ENCODE measurements at regions not wholly inside any gene's neighbourhood (a gene's known extent, or its start where the extent isn't known, plus 50 kb on each side); places are given as distances from the start of the nearest gene placed in this dataset.
"Not testable (repeated sequence)": the region's sequence is repeated elsewhere in the genome, so short reads cannot be mapped to it uniquely, and the experiment has no call there.

DNA sequence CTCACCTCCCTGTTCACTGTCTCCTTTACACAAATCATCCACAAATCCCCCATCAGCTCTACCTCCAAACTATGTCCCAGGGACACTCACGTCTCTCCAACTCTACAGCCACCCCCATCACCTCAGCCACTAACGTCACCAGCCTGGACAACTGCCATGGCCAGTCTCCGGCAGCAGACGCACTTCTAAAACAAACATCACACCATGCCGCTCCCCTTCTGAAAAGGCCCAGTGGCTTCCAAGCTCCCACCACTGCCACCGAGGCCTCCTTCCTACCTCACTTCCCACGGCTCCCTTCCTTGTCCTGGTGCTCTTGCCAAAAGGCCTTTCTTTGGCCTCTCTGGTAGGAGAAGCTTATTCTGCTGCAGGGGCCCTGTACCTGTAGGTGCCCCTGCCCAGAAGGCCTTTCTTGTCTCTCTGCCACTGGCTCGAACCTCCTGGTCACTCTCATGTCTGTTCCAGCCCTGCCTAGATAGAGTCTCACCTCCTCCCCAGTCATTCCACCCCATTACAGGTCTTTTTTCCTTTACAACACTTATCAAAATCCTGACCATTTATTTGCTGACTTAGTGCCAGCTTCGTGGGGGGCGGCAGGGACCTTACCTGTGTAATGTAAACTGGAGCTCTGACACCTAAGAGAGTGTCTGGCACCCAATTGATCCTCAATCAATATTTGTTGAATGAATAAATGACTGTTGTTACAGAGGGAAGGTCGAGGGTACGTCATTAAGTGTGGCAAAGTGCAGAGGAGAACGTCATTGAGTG is 304.2 kb downstream of the GOLGA6L6 start:
- H3K27ac Mint-ChIP-seq; H3K4me1 Mint-ChIP-seq; DNase-seq; H3K27me3 Mint-ChIP-seq; H3K4me3 Mint-ChIP-seq; H3K9me3 Mint-ChIP-seq; H3K36me3 Mint-ChIP-seq; POLR2A ChIA-PET; ATAC-seq (ENCODE audit: low read depth): not testable (repeated sequence)

- H3K4me3 Mint-ChIP-seq; H3K27ac Mint-ChIP-seq; H3K27me3 Mint-ChIP-seq; ATAC-seq (ENCODE audit: low read depth); DNase-seq; H3K9me3 Mint-ChIP-seq; POLR2A ChIA-PET; H3K36me3 Mint-ChIP-seq; H3K4me1 Mint-ChIP-seq: not testable (repeated sequence)
Observed at GRCh38 chr15:20235728-20236127, 305.9 kb downstream of the GOLGA6L6 start.

GRCh38 chr15:20234006-20234540 is 307.5 kb downstream of the GOLGA6L6 start:
- POLR2A ChIA-PET; H3K4me3 Mint-ChIP-seq; H3K36me3 Mint-ChIP-seq; DNase-seq; H3K27me3 Mint-ChIP-seq; ATAC-seq (ENCODE audit: low read depth); H3K4me1 Mint-ChIP-seq; H3K27ac Mint-ChIP-seq; H3K9me3 Mint-ChIP-seq: not testable (repeated sequence)

DNA sequence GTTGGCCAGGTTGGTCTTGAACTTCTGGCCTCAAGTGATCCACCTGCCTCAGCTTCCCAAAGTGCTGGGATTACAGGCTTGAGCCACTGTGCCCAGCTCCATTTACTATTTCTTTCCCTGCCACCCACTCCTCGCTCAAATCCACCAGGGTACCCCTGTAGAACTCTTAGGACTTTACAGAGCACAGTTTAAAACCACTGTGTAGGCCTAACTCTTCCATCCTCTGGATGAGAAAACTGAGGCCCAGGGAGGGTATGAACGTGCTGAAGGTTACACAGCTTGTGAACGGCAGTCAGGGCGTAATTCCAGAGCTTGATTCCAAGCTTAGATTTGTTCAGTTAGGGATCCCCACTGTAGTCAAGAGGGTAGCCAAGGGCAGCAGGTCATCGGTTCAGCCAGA is 309.1 kb downstream of the GOLGA6L6 start:
- H3K27ac Mint-ChIP-seq; ATAC-seq (ENCODE audit: low read depth); H3K4me3 Mint-ChIP-seq; H3K27me3 Mint-ChIP-seq; H3K36me3 Mint-ChIP-seq; POLR2A ChIA-PET; H3K4me1 Mint-ChIP-seq; H3K9me3 Mint-ChIP-seq; DNase-seq: not testable (repeated sequence)

DNA sequence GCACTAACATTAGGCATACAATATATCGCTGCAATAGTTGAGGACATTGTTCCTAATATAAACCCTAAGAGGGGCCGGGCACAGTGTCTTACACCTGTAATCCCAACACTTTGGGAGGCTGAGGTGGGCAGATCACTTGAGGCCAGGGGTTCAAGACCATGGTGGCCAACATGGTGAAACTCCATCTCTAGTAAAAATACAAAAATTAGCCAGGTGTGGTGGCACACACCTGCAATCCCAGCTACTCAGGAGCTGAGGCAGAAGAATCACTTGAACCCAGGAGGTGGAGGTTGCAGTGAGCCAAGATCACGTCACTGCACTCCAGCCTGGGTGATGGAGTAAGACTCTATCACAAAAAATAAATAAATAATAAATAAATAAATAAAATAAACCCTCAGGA is 310.9 kb downstream of the GOLGA6L6 start:
- H3K4me3 Mint-ChIP-seq; H3K4me1 Mint-ChIP-seq; ATAC-seq (ENCODE audit: low read depth); H3K27me3 Mint-ChIP-seq; H3K9me3 Mint-ChIP-seq; H3K27ac Mint-ChIP-seq; POLR2A ChIA-PET; DNase-seq; H3K36me3 Mint-ChIP-seq: not testable (repeated sequence)

GRCh38 chr15:20228791-20229190 is 312.8 kb downstream of the GOLGA6L6 start:
- H3K36me3 Mint-ChIP-seq; DNase-seq; POLR2A ChIA-PET; H3K4me1 Mint-ChIP-seq; H3K27me3 Mint-ChIP-seq; H3K4me3 Mint-ChIP-seq; H3K27ac Mint-ChIP-seq; H3K9me3 Mint-ChIP-seq; ATAC-seq (ENCODE audit: low read depth): not testable (repeated sequence)

DNA sequence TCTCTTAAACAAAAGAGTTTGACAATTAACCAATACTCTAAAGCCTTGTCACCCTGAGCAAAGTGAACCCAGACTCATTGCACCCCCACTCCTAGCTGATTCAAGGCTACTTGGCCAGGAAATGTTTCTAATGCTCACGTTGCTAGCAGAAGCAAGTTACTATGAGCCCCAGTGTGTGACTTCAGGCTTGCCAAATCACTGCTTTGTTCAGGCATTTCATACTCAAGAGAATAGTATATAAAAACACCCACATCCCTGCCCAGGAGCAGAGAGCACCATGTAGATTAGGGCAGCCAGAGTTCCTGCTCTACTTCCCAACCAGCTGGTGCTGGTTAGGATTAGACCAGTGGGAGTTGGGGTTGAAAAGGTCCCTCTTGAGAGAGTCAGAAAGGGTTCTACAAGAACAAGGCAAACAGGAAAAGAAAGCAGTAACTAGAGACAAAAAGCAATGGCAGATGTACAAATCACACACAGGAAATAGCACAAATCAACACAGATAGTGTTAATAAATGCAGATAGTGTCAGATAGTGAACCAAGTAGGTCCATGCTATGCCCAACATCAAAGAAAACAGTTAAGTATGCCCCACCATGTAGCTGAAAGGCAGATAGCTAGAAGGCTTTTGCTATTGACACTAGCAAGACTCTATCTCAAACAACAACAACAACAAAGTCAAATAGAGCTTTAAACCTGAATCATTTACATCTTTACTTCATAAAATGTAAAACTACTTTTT is 314.3 kb downstream of the GOLGA6L6 start:
- DNase-seq; POLR2A ChIA-PET; H3K27me3 Mint-ChIP-seq; H3K27ac Mint-ChIP-seq; H3K36me3 Mint-ChIP-seq; H3K4me3 Mint-ChIP-seq; ATAC-seq (ENCODE audit: low read depth); H3K4me1 Mint-ChIP-seq; H3K9me3 Mint-ChIP-seq: not testable (repeated sequence)

GRCh38 chr15:20226531-20226930 is 315.1 kb downstream of the GOLGA6L6 start:
- POLR2A ChIA-PET; DNase-seq; H3K27me3 Mint-ChIP-seq; H3K4me1 Mint-ChIP-seq; H3K9me3 Mint-ChIP-seq; H3K4me3 Mint-ChIP-seq; H3K36me3 Mint-ChIP-seq; ATAC-seq (ENCODE audit: low read depth); H3K27ac Mint-ChIP-seq: not testable (repeated sequence)

GRCh38 chr15:20221063-20221462 is 320.5 kb downstream of the GOLGA6L6 start:
- H3K27ac Mint-ChIP-seq; H3K27me3 Mint-ChIP-seq; H3K9me3 Mint-ChIP-seq; H3K4me1 Mint-ChIP-seq; POLR2A ChIA-PET; H3K36me3 Mint-ChIP-seq; ATAC-seq (ENCODE audit: low read depth); DNase-seq; H3K4me3 Mint-ChIP-seq: not testable (repeated sequence)

GRCh38 chr15:20219171-20219570 is 322.4 kb downstream of the GOLGA6L6 start:
- H3K9me3 Mint-ChIP-seq; POLR2A ChIA-PET; H3K4me1 Mint-ChIP-seq; H3K27me3 Mint-ChIP-seq; DNase-seq; H3K36me3 Mint-ChIP-seq; H3K27ac Mint-ChIP-seq; ATAC-seq (ENCODE audit: low read depth); H3K4me3 Mint-ChIP-seq: not testable (repeated sequence)

GRCh38 chr15:20215700-20216099 is 325.9 kb downstream of the GOLGA6L6 start:
- POLR2A ChIA-PET; H3K27ac Mint-ChIP-seq; H3K4me3 Mint-ChIP-seq; DNase-seq; H3K4me1 Mint-ChIP-seq; ATAC-seq (ENCODE audit: low read depth); H3K9me3 Mint-ChIP-seq; H3K36me3 Mint-ChIP-seq; H3K27me3 Mint-ChIP-seq: not testable (repeated sequence)

DNA sequence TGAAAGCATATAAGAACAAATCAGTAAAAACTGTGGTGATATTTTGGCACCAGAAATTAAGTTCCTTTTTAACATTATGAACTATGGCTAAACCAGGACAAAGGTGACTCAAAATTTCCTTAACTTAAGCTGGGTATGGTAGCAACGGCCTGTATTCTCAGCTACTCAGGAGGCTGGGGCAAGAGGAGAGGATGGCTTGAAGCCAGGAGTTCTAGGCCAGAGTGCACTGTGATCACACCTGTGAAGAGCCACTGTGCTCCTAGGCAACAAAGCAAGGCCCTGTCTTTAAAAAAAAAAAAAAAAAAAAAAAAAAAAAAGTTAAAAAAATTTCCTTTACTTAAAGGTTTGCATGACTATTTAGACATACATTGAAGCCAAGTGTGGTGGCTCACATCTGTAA is 327.5 kb downstream of the GOLGA6L6 start:
- H3K4me1 Mint-ChIP-seq, result not testable (repeated sequence)

GRCh38 chr15:20211508-20211907 is 330.1 kb downstream of the GOLGA6L6 start:
- H3K36me3 Mint-ChIP-seq; H3K4me1 Mint-ChIP-seq; H3K27me3 Mint-ChIP-seq; H3K9me3 Mint-ChIP-seq; POLR2A ChIA-PET; DNase-seq; H3K27ac Mint-ChIP-seq; H3K4me3 Mint-ChIP-seq; ATAC-seq (ENCODE audit: low read depth): not testable (repeated sequence)

More for the DNA sequence above, 327.5 kb downstream of the GOLGA6L6 start:
- H3K4me3 Mint-ChIP-seq; H3K27me3 Mint-ChIP-seq; H3K36me3 Mint-ChIP-seq; H3K27ac Mint-ChIP-seq; ATAC-seq (ENCODE audit: low read depth); POLR2A ChIA-PET; H3K9me3 Mint-ChIP-seq; DNase-seq: not testable (repeated sequence)

DNA sequence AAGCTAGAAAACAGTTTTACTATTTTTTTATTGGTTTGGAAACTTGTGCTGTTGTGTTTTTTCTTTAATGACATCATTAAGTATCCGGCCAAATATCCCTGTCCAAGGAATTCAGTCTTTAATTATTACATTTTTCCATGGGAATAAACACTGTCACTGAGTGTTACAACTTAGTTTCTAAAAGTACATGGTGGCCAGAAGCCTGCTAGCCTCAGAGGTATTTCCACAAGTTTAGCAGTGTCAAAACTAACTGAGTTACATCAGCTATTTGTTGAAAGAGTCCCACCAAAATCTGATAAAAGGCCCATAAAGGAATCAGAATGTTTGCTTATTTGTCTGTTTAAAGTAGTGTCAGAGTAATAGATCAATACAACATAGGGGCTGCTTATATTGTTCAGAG is 331.6 kb downstream of the GOLGA6L6 start:
- H3K36me3 Mint-ChIP-seq; ATAC-seq (ENCODE audit: low read depth); H3K4me3 Mint-ChIP-seq: not testable (repeated sequence)

More for the DNA sequence above, 331.6 kb downstream of the GOLGA6L6 start:
- POLR2A ChIA-PET, H3K4me1 Mint-ChIP-seq, DNase-seq, H3K9me3 Mint-ChIP-seq, H3K27me3 Mint-ChIP-seq, H3K27ac Mint-ChIP-seq: not testable (repeated sequence)

Data from activated naive CD8-positive, alpha-beta T cell treated with anti-CD3 and anti-CD28 coated beads, Interleukin-2, amount 10 ng/mL, durations not matched to agents 7 days and 5 days (primary cell).